HG02759 (cell line): ENCODE measurements at regions not wholly inside any gene's neighbourhood (a gene's known extent, or its start where the extent isn't known, plus 50 kb on each side); places are given as distances from the start of the nearest gene placed in this dataset.

Experiments used
- ATAC-seq: cut with Tn5 transposase; IDR thresholded peaks from one replicate; pipeline ENCODE4 v1.9.1; 2021; ENCODE audit warnings: mild to moderate bottlenecking, moderate library complexity; ENCODE audit not compliant: unreplicated experiment

DNA sequence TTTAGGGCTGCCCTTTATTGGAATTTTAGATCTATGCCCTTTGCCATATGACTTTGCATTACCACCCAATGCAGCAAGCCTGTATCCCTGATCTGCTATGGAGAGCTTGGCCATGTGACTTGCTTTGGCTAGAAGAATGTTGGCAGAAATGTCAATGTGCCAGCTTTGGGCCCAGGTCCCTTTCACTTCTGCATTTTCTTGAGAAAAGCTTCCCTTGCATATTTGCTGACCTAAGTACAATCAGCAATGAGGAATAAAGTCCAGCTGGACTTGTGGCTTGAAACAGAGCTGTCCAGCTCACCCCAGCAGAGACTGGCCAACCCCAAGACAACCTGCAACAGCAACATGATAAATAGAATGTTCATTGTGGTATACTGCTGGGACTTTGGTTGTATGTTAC is 135.9 kb downstream of the PAH start:
- no peak for ATAC-seq

- ATAC-seq = no peak
Observed at GRCh38 chr12:102776041-102776440, 141.0 kb downstream of the PAH start.

GRCh38 chr12:102769323-102769916 is 147.6 kb downstream of the PAH start:
- no peak for ATAC-seq

GRCh38 chr12:102766961-102767360 is 150.1 kb downstream of the PAH start:
- no peak for ATAC-seq

GRCh38 chr12:102765736-102766135 is 151.3 kb downstream of the PAH start:
- ATAC-seq = no peak

- no peak for ATAC-seq
Observed at GRCh38 chr12:102763471-102763870, 153.6 kb downstream of the PAH start.

DNA sequence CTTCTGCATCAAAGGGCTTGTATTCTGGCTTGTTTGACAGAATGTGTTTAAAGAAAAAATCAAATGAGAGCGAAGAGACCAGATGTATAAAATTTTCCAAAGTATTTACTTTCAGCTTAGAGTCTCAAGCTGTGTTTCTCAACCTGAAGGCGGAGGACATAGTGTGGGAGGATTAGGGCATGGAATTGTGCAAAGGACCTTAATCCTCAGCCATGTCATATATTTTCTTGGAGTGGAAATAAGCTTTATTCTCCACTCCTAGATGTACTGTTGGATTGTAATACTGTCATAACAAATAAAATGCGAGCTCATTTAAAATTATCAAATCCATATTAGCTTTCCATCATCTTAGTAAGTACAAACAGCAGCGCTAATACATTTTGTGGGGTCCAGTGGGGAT is 154.0 kb downstream of the PAH start:
- ATAC-seq = no peak

DNA sequence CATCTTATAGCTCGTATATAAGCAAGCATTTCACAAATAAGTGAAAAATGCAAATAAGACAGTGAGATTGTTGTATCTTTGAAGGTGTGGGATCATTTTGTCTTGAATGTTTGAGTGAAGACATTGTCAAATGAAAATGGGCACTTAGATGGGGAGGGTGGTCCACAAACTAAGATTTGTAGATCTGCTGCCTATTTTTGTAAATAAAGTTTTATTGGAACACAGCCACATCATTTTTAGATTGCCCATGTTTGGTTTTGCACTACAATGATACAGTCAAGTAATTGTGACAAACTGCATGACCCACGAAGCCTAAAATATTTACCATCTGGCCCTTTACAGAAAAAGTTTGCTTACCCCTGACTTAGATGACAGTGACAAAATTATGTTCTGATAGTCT is 156.7 kb downstream of the PAH start:
- no peak for ATAC-seq

GRCh38 chr12:102759466-102759865 is 157.6 kb downstream of the PAH start:
- ATAC-seq = no peak

DNA sequence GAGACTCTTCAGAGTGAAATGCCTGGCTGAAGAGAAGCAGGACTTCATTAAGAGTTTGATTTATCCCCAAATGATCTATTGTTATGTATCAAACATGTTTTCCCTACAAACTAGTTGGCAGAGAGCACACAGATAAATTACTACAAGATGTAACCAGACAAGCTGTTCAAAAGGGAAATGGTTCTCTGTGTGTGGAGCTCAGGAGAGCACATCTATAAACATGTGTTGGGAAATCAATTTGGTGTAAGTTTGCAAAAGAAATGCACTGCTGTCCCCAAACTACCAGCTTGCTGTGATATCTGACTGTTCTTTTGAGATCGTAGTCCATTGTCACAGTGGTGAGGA is 159.2 kb downstream of the PAH start:
- no peak for ATAC-seq

GRCh38 chr12:102757154-102757881 is 159.7 kb downstream of the PAH start:
- ATAC-seq = no peak

- ATAC-seq = no peak
Observed at GRCh38 chr12:102756530-102756929, 160.5 kb downstream of the PAH start.

GRCh38 chr12:102755266-102755665 is 161.8 kb downstream of the PAH start:
- ATAC-seq = no peak

- no peak for ATAC-seq
Observed at GRCh38 chr12:102753802-102754201, 163.2 kb downstream of the PAH start.

DNA sequence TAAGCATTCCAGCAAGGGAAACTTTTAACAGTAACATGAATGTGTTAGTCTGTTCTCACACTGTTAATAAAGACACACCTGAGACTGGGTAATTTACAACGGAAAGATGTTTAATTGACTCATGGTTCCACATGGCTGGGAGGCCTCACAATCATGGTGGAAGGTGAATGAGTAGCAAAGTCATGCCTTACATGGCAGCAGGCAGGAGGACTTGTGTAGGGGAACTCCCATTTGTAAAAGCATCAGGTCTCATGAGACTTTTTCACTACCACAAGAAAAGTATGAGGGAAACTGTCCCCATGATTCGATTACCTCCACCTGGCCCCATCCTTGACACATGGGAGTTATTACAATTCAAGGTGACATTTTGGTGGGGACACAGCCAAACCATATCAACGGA is 168.3 kb downstream of the PAH start:
- no peak for ATAC-seq

- ATAC-seq = no peak
Observed at GRCh38 chr12:102746963-102747362, 170.1 kb downstream of the PAH start.

- no peak for ATAC-seq
Observed at GRCh38 chr12:102745971-102746600, 171.0 kb downstream of the PAH start.

- ATAC-seq = no peak
Observed at GRCh38 chr12:102741196-102741595, 175.8 kb downstream of the PAH start.

GRCh38 chr12:102740141-102740955 is 176.7 kb downstream of the PAH start:
- no peak for ATAC-seq

DNA sequence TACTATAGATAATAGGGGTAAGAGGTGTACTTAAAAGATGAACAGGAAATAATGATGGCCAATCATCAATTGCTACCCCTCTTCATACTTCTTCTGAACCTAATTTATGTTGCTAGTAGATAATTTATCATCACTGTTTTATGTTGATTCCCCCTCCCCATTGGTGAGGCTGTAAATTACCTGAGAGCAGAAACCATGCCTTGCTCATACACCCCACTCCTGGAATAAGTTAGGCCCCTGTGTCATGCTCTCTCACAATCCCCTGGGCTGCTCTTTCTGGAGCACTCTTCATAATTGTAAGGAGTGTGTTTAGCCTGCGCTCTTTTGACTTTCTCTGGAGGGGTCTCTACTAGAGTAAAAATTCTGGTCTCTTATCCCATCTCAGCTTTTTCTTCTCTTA is 180.7 kb downstream of the PAH start:
- ATAC-seq = no peak

GRCh38 chr12:102735104-102735503 is 181.9 kb downstream of the PAH start:
- ATAC-seq = peak; percentile 95

- ATAC-seq = no peak
Observed at GRCh38 chr12:102730996-102731395, 186.0 kb downstream of the PAH start.
